Kidney capillary endothelial cell (primary cell): ENCODE measurements at regions not wholly inside any gene's neighbourhood (a gene's known extent, or its start where the extent isn't known, plus 50 kb on each side); places are given as distances from the start of the nearest gene placed in this dataset.
"Not testable (repeated sequence)": the region's sequence is repeated elsewhere in the genome, so short reads cannot be mapped to it uniquely, and the experiment has no call there.

Experiments used
- DNase-seq: peaks from one replicate; pipeline ENCODE4 v3.0.0-alpha.2; 2018; ENCODE audit warnings: low spot score

GRCh38 chr17:445839-446238 lies 93.2 kb upstream of the RPH3AL start, which contains the start of gene RFLNB:
Gene RFLNB (minus strand): TSS chr17:445939.
- DNase-seq, result not testable (repeated sequence)

- DNase-seq, result no peak
These were observed 92.4 kb upstream of the RPH3AL start for GRCh38 chr17:444879-445454.

- no peak for DNase-seq
These were observed 90.5 kb upstream of the RPH3AL start for GRCh38 chr17:443109-443508.

DNA sequence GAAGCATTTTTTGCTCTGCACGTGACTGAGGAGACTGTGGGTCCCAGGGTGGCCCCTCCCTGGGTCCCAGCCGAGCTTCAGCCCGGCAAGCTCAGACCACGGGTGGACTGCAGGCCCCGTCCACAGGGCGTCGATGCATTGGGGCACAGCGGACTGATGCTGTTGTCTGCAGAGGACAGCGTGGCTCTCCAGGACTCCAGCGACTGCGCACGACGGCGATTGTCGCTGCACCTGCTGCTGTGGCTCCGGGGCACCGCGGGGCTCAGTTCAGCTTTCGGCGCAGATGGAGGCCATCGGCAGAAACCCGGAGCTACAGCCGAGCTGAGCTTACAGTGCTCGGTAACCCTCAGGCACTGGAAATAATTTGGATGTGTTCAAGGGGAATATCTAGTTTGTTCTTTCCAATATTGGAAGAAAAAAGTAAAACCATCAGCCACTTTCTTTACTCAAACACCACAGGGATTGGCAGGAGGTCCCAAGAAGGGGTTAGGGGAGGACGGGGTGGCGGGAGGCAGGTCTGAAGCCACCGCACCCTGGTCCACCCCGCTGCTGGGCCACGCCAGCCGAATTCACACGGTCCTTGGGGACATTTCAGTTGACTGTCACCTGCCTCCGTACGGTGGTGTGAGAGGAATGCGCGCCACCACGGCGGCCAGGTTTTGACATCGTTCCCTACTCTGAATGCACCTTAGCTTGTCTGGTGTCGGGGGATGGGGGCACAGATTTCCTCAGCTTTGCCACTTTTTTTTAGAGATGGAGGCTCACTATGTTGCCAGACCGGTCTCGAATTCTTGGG lies 88.7 kb upstream of the RPH3AL start:
- no peak for DNase-seq

- no peak for DNase-seq
These were observed 85.6 kb upstream of the RPH3AL start for GRCh38 chr17:438191-438590.

DNA sequence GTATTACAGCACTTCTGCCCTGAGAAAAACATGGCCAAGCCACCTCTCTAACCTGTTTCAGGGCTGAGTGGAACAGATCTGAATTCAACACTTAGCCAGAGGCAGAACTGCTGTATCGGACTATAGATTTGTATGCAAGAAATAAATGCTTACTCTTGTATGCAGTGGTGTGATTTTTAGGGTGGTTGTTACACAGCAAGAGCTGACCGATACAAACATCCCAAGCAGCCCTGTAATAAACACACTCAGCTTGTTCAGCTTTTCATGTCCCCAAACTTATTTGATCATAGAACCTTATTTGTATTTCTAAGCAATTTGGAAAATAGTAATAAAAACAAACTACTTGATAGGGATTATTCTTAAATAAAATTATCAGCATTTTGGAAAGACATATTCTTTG lies 84.9 kb upstream of the RPH3AL start:
- DNase-seq, result no peak

DNA sequence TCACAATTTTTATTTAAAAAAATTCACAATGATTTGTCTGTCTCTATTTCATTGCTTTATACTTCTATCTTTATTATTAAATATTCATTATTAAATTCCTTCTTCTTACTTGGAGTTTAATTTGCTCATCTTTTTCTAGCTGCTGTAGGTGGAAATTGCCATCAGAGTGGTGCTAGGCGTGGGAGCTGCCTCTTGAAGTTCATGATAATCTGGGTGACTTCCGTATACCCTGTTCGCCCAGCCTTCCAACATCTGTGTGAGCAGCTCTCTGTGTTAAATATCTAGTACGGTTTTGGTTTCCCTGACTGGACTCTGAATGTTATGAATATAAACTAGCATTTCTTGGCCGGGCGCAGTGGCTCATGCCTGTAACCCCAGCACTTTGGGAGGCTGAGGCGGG lies 84.0 kb upstream of the RPH3AL start:
- no peak for DNase-seq

DNA sequence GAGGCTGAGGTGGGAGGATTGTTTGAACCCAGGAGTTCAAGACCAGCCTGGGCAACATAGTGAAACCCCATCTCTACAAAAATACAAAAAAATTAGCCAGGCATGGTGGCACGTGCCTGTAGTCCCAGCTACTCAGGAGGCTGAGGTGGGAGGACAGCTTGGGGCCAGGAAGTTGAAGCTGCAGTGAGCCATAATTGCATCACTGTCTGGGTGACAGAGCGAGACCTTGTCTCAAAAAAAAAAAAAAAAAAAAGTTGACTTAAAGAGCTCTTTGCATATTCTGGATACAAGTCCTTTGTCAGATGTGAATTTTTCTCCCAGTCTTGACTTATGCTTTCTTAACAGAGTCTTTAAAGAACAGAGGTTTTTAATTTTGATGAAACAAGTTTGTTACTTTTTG lies 79.9 kb upstream of the RPH3AL start:
- not testable (repeated sequence) for DNase-seq

- DNase-seq, result no peak
These were observed 78.9 kb upstream of the RPH3AL start for GRCh38 chr17:431494-431893.

DNA sequence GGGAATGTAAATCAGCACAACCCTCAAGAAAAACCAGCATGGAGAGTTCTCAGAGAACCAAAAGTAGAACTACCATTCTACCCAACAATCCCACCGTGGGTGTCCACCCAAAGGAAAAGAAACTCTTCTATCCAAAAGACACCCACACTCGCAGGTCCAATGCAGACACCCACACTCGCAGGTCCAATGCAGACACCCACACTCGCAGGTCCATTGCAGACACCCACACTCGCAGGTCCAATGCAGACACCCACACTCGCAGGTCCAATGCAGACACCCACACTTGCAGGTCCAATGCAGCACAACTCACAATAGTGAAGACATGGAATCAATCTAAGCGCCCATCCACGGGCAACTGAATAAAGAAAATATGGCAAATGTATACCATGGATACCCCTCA lies 77.0 kb upstream of the RPH3AL start:
- DNase-seq, result no peak

GRCh38 chr17:428414-428813 lies 75.8 kb upstream of the RPH3AL start:
- DNase-seq, result no peak

DNA sequence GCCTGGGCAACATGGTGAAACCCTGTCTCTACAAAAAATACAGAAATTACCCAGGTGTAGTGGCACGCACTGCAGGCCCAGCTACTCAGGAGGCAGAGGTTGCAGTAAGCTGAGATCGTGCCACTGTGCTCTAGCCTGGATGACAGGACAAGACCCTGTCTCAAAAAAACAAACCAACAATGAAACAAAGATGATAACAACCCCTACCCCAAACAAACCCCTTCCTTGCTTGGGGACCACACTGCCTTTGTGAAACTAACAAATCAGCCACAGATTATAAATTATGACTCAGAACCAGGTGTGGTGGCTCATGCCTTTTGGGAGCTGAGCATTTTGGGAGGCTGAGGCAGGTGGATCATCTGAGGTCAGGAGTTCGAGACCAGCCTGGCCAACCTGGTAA lies 75.3 kb upstream of the RPH3AL start:
- DNase-seq, result no peak

DNA sequence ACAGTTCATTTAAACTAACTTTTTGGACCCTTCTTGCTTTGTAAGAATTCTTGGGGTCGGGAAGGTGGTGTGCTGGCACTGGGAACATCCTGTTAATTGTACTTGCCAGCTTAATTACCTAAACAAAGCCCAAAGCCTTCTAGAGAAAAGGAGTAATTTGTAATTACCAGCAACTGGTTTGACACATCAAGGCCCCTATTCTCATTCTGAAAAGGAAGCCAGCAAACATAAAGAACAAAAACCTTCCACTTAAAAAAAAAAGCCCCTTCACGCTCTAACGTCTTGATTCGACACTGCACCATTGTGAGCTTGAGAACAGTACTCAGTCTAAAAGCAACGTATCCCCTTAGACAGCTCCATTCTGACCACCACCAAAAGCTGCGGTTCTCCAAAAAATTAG lies 74.7 kb upstream of the RPH3AL start:
- no peak for DNase-seq

GRCh38 chr17:422196-422930 lies 69.8 kb upstream of the RPH3AL start:
- DNase-seq, result no peak

GRCh38 chr17:420479-421175 lies 68.0 kb upstream of the RPH3AL start:
- DNase-seq, result no peak

- DNase-seq, result no peak
These were observed 66.6 kb upstream of the RPH3AL start for GRCh38 chr17:419073-419735.

DNA sequence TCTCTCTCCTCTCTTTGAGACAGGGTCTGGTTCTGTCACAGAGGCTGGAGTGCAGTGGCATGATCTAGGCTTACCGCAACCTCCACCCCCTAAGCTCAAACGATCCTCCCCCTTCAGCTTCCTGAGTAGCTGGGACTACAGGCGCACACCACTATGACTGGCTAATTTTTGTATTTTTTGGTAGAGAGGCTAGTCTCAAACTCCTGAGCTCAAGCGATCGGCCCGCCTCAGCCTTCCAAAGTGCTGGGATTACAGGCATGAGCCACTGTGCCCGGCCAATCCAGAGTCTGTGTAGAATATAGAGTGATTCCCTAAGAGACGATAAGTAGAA lies 65.8 kb upstream of the RPH3AL start:
- no peak for DNase-seq

- DNase-seq, result no peak
These were observed 65.2 kb upstream of the RPH3AL start for GRCh38 chr17:417691-418420.

DNA sequence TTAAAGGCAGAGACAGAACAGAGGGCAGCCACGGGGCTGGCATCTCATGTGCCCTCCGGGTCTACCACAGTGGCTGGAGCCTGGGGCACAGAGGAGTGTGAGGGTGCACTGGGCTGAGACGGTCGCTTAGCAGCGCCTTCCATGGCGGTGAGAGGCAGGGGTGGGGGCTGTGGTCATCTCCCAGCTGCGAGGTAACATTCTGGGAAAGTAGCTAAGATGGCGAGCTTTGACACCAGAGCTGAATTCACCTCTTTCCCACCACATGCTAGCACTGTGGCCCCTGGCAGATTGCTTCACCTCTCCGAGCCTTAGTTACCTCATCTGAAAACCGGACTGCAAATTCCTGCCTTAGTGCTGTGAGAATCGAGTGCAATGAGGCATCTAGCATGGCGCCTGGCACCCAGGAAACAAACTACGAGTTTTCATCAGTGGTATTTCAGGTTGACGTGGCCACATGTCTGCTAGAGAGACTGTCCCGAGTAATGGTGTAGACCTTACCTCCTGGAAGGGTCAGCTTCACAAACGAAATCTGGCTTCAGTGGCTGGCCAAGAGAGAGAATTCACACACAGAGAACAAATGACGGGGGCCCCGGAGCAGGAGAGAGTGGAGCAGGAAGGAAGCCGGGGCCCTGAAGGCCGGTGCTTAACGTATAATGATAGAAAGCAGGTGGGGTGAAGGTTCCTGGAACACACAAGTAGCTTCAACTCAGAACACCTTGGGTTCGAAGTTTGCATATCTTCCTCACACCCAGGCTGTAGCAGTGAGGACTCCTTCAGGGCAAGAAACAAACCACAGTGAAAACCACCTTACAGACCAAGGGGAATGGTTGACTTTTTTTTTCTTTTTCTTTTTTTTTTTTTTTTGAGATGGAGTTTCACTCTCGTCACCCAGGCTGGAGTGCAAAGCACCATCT lies 63.9 kb upstream of the RPH3AL start:
- no peak for DNase-seq

DNA sequence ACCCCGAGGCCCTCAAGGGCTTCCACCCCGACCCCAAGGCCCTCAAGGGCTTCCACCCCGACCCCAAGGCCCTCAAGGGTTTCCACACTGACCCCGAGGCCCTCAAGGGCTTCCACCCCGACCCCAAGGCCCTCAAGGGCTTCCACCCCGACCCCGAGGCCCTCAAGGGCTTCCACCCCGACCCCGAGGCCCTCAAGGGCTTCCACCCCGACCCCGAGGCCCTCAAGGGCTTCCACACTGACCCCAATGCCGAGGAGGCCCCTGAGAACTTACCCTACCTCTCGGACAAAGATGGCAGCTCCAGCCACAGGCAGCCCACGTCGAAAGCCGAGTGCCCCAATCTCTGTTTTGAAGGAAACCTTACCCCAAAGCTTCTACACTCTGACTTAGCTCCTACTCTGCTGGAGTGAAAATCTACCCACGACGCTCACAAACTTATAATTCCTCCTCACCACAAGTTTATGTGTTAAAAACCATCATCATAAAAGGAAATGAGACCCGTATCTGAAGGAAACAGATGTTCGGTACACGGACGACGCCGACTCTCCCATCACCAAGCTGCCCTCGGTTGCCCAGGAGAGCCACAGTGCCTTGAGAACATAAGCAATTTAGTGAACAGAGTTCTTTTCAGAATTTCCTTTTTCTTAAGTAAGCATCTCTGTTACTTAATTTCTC lies 61.2 kb upstream of the RPH3AL start:
- peak; percentile 13 for DNase-seq
